ENCODE measurements at regions not wholly inside any gene's neighbourhood (a gene's known extent, or its start where the extent isn't known, plus 50 kb on each side); places are given as distances from the start of the nearest gene placed in this dataset.

GRCh38 chr4:30962939-30963338 lies 242.8 kb downstream of the PCDH7 start:
- no peak for TF ChIP-seq CTCF (IDR thresholded peaks at IDR 0.05)
- no peak for TF ChIP-seq ZFX (IDR thresholded peaks at IDR 0.05; ENCODE audit: borderline replicate concordance)

Measured in 22Rv1 (cell line).